Kidney (tissue), 13 donors: ENCODE measurements at regions not wholly inside any gene's neighbourhood (a gene's known extent, or its start where the extent isn't known, plus 50 kb on each side); places are given as distances from the start of the nearest gene placed in this dataset.

Source experiments
- DNase-seq, 5 donors: peaks; one replicate each; pipeline ENCODE4 v3.0.0-alpha.2; 2013 to 2020
- FAIRE-seq: peaks from 2 replicates; lab custom pipeline; 2012; peaks lifted over from hg19 to GRCh38; lab: Jason Lieb, UNC
- H3K27ac ChIP-seq, 2 donors: one replicate each; pipeline ENCODE4 v1.7.0; 2013; ENCODE audit warnings: low read depth in 2 of 2, low read length in 2 of 2, inconsistent platforms in 1 of 2
- H3K27me3 ChIP-seq: one replicate; pipeline ENCODE4 v1.7.1; 2013; ENCODE audit warnings: low read length, inconsistent platforms; ENCODE audit not compliant: control insufficient read depth, insufficient read depth
- H3K36me3 ChIP-seq, 3 donors: one replicate each; pipeline versions ENCODE4 v1.7.0 to v1.7.1; 2013; ENCODE audit warnings: low read length in 3 of 3, control low read depth in 1 of 3, inconsistent platforms in 1 of 3; ENCODE audit not compliant: insufficient read depth in 3 of 3, control insufficient read depth in 2 of 3
- H3K4me1 ChIP-seq, 3 donors: one replicate each; pipeline versions ENCODE4 v1.7.0 to v1.7.1; 2013; ENCODE audit warnings: low read length in 3 of 3, inconsistent platforms in 1 of 3, low read depth in 1 of 3; ENCODE audit not compliant: control insufficient read depth in 2 of 3, insufficient read depth in 2 of 3
- H3K4me3 ChIP-seq, 3 donors: one replicate each; pipeline versions ENCODE4 v1.7.0 to v1.8.1; 2013; ENCODE audit warnings: low read length in 3 of 3, control low read depth in 1 of 3, inconsistent platforms in 1 of 3
- H3K9ac ChIP-seq, 3 donors: one replicate each; pipeline versions ENCODE4 v1.7.0 to v1.7.1; 2013; ENCODE audit warnings: low read length in 3 of 3, control low read depth in 1 of 3, inconsistent platforms in 1 of 3
- H3K9me3 ChIP-seq, 3 donors: one replicate each; pipeline versions ENCODE4 v1.7.0 to v1.7.1; 2013; ENCODE audit warnings: low read length in 3 of 3, control low read depth in 1 of 3, inconsistent platforms in 1 of 3; ENCODE audit not compliant: control insufficient read depth in 2 of 3, insufficient read depth in 1 of 3
- CTCF ChIP-seq: IDR thresholded peaks from 3 replicates; pipeline ENCODE4 v1.5.1; 2012; ENCODE audit warnings: mild to moderate bottlenecking, moderate library complexity, borderline replicate concordance; ENCODE audit not compliant: insufficient read depth; ENCODE audit errors: extremely low read depth
- intact Hi-C: fragments of 100-400 bp; cut with DNase I; formaldehyde crosslinking; loops from one replicate; pipeline ENCODE4 v1.11.1; 2022
- donor health status: control.
- donor health status: control.
- donor health status: control.
- donor health status: control.
- donor health status: control.
- donor health status: DM: yes; HTN: yes; CAD: no.
- donor health status: Normal renal cell carcinoma (clear cell type).

GRCh38 chr21:34216718-34217032 is 143.3 kb downstream of the MRPS6 start:
- Histone ChIP-seq H3K27me3 (no peaks in the 10 kb centered on the region), H3K9ac (no peak overlapping the region), H3K4me1 (no peaks in the 10 kb centered on the region), H3K36me3 (no peaks in the 10 kb centered on the region), H3K9me3 (peaks cover 0 to 4% (median 0%) of the 10 kb centered on the region in 3 donors), H3K4me3 (no peak overlapping the region), H3K27ac (no peak overlapping the region)
- FAIRE-seq: no peak
- no peak for TF ChIP-seq CTCF
- DNase-seq: no peak
- intact Hi-C loops: no loop called here

DNA sequence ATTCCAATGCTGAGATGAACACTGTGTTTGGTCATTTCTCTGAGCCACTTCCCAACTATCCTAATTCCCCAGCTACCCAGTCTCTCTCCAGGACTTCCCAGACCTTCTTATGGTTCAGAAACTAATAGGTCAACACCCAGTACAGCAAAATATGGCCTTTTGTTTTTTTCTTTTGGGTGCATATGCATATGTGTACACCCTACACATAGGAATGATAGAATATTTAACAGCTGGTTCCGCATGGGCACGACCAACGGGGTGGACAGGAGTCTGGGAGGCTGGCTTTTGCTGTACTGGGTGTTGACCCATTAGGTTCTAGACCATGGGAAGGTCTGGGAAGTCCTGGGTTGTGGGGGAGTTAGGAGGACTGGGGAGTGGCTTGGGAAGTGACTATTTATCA is 143.9 kb downstream of the MRPS6 start:
- Histone ChIP-seq H3K4me3 (no peak overlapping the region), H3K9me3 (peaks cover 0 to 4% (median 0%) of the 10 kb centered on the region in 3 donors), H3K27me3 (no peaks in the 10 kb centered on the region), H3K4me1 (no peaks in the 10 kb centered on the region), H3K9ac (no peak overlapping the region), H3K36me3 (no peaks in the 10 kb centered on the region), H3K27ac (no peak overlapping the region)
- TF ChIP-seq CTCF: no peak
- FAIRE-seq (no peak), DNase-seq (no peak)
- intact Hi-C loops: no loop called here

DNA sequence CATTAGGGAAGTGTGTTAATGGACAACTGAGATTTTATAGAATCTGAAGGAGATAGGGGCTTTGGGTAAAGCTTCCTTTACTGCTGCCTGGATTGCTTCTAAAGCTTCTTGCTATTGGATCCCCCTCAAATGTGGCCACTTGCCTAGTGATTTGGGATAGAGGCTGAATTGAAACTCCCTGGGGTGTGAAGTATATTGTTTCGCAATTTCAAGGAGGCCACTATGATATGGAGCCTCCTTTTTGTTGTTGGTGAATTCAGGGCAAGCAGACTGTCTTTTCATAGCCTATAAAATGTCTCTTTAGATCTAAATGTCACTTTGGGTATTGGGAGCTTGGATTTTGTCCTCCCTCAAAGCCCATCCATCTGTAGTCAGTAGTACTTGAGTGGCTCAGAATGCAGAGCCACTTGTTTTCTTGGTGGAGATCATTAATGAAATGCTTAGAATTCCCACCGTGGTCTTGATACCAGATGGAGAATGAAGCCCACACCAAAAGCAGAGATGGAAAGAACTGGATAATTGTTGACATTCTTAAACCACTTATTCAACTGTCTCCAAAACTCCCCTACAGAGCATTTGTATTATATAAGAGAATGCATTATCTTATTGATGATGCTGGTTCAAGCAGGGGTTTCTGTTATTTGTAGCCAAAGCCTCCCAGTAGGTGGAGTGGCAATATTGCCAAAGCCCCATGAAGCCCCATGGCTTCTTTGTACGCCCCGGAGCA is 144.3 kb upstream of the KCNE2 start:
- Histone ChIP-seq H3K27ac (no peak overlapping the region), H3K27me3 (no peaks in the 10 kb centered on the region), H3K4me1 (no peaks in the 10 kb centered on the region), H3K9ac (no peak overlapping the region), H3K36me3 (no peaks in the 10 kb centered on the region), H3K4me3 (no peak overlapping the region), H3K9me3 (no peaks in the 10 kb centered on the region)
- FAIRE-seq: no peak
- no peak for TF ChIP-seq CTCF
- DNase-seq: no peak
- intact Hi-C loops: no loop called here
